Astrocyte of the spinal cord (primary cell): ENCODE measurements at regions not wholly inside any gene's neighbourhood (a gene's known extent, or its start where the extent isn't known, plus 50 kb on each side); places are given as distances from the start of the nearest gene placed in this dataset.

Experiments used
- DNase-seq: peaks from one replicate; pipeline ENCODE4 v3.0.0; 2011; ENCODE audit warnings: low read depth, low spot score
- H3K4me3 ChIP-seq: 2 replicates; pipeline ENCODE4 v1.5.1; 2011; ENCODE audit warnings: low read depth, mild to moderate bottlenecking, low read length, moderate library complexity
- in situ Hi-C: cut with HindIII; loops from 2 replicates; pipeline ENCODE4 v1.10.0; 2017; ENCODE audit warnings: low sequenced_read_pairs
- TF ChIP-seq, protein P1 (sequence below): IDR thresholded peaks from 2 replicates; pipeline ENCODE4 v1.5.1; 2012; ENCODE audit warnings: low read depth, mild to moderate bottlenecking, low read length, inconsistent platforms

DNA sequence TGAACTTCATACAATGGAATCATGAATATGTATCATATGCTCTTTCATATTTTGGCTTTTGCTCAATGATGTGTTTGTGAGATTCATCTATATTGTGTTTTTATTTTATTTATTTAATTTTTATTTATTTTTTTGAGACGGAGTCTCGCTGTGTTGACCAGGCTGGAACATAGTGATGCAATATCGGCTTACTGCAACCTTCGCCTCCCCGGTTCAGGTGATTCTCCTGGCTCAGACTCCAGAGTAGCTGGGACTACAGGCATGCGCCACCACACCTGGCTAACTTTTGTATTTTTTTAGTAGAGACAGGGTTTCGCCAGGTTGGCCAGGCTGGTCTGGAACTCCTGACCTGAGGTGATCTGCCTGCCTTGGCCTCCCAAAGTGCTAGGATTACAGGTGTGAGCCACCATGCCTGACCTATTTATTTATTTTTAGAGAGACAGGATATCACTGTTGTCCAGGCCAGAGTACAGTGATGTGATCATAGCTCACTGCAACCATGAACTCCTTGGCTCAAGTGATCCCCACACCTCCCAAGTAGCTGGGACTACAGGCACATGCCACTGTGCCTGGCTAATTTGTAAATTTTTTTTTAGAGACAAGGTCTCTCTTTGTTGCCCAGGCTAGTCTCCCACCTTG, 74.5 kb downstream of the TET3 start:
- in situ Hi-C loops, result no loop called here
- TF ChIP-seq, protein P1, sequence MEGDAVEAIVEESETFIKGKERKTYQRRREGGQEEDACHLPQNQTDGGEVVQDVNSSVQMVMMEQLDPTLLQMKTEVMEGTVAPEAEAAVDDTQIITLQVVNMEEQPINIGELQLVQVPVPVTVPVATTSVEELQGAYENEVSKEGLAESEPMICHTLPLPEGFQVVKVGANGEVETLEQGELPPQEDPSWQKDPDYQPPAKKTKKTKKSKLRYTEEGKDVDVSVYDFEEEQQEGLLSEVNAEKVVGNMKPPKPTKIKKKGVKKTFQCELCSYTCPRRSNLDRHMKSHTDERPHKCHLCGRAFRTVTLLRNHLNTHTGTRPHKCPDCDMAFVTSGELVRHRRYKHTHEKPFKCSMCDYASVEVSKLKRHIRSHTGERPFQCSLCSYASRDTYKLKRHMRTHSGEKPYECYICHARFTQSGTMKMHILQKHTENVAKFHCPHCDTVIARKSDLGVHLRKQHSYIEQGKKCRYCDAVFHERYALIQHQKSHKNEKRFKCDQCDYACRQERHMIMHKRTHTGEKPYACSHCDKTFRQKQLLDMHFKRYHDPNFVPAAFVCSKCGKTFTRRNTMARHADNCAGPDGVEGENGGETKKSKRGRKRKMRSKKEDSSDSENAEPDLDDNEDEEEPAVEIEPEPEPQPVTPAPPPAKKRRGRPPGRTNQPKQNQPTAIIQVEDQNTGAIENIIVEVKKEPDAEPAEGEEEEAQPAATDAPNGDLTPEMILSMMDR, result no peak
- H3K4me3 ChIP-seq, result no peak overlapping the region
- no peak for DNase-seq

DNA sequence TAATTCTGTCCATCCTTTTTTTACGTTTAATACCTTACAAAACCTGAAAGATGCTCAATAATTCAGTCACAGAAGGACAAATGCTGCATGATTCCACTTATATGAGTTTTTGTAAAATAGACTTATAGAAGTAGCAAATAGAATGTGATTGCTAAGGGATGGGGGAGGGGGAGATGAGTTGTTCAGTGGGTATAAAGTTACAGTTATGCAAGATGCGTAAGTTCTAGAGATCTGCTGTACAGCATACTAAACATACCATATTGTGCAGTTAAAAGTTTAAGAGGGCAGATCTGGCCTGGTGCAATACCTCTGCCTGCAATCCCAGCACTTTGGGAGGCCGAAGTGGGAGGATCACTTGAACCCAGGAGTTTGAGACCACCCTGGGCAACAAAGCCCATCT, 78.8 kb downstream of the TET3 start:
- TF ChIP-seq, protein P1, result no peak
- in situ Hi-C loops, result no loop called here
- H3K4me3 ChIP-seq, result no peak overlapping the region
- DNase-seq, result no peak

- in situ Hi-C loops, result no loop called here
- no peak overlapping the region for H3K4me3 ChIP-seq
These were observed 80.7 kb downstream of the TET3 start for GRCh38 chr2:74065456-74065855.

GRCh38 chr2:74066491-74067203, 81.1 kb downstream of the BOLA3 start:
- TF ChIP-seq, protein P1, result no peak
- peak; percentile 46 for DNase-seq

More at GRCh38 chr2:74065456-74065855, 80.7 kb downstream of the TET3 start:
- no peak for DNase-seq
- TF ChIP-seq, protein P1, result no peak

DNA sequence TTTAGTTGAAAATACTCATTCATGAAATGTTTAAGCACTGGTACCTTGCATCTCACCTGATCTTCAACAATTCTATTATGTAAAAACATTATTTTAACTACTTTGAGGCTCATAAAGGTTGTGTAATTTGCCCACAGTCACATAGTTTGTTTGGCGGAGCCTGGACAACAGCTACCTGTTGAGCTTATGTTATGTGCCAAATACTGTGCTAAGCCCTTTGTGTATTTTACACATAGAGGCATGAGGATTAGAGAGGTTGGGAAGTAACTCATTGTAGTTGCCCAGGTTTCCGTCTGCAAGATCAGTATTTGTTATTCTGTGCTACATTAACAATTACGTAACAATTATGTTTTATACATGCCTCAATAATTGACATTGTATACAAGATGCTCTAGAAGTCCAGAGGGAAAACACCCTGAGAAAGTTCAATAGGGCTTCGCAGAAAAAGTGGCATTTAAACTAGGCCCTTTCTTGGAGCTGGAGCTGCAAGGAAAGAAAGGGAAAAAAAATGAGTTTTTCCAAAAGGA, 80.4 kb downstream of the BOLA3 start:
- in situ Hi-C loops, result no loop called here
- TF ChIP-seq, protein P1, result no peak
- no peak overlapping the region for H3K4me3 ChIP-seq
- DNase-seq, result no peak

More at GRCh38 chr2:74066491-74067203, 81.1 kb downstream of the BOLA3 start:
- in situ Hi-C loops, result no loop called here
- H3K4me3 ChIP-seq, result no peak overlapping the region

GRCh38 chr2:74070991-74071390, 76.7 kb downstream of the BOLA3 start:
- H3K4me3 ChIP-seq, result no peak overlapping the region
- in situ Hi-C loops, result no loop called here
- DNase-seq, result no peak
- TF ChIP-seq, protein P1, result no peak
